HG03159 (cell line): ENCODE measurements at regions not wholly inside any gene's neighbourhood (a gene's known extent, or its start where the extent isn't known, plus 50 kb on each side); places are given as distances from the start of the nearest gene placed in this dataset.

ENCODE experiments used
- ATAC-seq: cut with Tn5 transposase; IDR thresholded peaks from one replicate; pipeline ENCODE4 v1.9.1; 2021; ENCODE audit warnings: mild to moderate bottlenecking, moderate library complexity; ENCODE audit not compliant: unreplicated experiment

DNA sequence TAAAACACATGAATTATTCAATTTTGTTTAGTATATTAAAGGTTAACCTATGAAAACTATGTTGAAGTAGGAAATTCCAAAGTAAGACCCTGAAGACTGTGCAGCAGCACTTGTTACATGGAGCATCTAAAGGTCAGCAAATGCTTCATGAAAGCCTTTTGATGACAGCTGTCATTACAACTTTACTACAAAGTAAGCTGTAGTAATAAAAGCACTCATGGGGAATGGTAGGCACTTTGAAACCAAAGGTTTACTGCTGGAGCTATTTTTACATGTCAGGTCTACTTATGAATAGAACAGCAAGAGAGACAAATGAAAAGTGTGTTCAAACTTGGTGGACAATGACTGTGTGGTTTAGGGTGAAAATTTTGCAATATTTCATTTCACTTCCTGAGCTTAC, 672.5 kb upstream of the PCDH20 start:
- ATAC-seq: no peak

DNA sequence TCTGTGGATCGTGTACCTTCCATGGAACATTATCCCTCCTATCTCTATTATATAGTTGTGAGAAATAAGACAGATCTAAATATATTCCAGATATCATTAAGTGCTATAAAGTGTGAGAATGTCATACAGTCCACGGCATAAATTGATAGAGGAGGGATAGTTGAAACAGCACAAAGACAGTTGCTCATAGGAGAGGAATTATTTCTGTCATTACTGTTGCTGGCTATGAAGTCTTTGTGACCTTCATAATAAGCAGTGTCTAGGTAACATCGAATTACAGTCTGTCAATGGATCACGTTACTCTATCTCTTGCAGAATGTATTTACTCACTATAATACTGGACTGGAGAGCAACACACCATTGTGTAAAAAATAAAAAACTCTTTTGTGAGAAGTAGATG, 671.5 kb upstream of the PCDH20 start:
- ATAC-seq: no peak

DNA sequence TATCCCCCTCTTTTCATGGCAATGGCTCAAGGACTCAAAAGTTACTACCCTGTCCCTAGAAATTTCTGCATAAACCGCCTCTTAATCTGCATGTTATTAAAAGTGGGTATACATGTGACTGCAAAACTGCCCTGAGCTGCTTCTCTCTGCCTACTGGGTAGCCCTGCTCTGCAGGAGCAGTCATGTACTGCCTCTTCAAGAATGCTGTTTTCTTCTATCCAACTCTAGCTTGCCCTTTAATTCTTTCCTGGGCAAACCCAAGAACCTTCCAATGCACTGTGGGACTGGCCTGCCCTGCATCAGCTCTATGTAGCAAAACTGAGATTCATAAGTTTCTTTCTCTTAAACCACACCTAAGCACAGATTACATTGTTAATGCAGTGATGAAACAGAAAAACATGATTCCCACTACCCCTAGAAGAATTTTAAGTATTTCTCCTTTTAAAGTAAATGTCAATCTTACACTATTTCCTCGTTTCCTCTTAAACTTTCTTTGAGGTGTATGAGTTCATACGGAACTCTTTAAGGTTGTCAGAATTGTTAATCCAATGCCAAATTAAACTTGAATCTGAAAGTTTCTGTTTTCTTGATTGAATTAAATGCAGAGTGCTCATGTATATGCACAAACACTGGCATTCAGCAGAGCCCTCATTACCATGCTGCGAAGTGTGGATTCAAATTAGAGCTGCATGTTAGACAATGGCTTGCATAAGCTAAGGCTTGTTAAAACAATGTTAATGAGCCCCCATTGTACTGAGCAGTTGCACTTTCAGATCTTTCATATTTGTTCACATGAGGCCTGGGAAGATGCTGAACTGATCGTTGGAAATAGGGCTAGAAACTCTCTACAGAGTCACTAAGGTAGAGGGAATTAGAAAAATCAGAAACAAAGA, 669.9 kb upstream of the PCDH20 start:
- ATAC-seq: no peak

DNA sequence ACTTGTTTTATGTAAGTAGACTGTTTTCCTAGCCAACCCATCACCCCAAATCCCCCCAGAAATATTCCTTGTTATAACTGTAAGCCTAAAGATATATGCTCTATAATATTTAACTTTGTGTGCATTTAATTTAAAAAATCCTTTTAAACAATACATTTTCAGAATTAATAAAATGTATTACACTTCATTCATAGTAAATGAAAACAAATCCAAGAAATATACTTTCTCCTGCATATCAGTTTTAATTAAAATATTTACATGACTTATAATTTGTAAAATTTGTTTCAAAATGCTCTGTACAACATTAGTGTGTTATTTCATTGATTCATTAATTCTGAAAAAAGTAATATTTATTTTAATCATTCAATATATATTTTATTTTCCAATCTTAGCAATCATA, 669.1 kb upstream of the PCDH20 start:
- ATAC-seq: no peak

DNA sequence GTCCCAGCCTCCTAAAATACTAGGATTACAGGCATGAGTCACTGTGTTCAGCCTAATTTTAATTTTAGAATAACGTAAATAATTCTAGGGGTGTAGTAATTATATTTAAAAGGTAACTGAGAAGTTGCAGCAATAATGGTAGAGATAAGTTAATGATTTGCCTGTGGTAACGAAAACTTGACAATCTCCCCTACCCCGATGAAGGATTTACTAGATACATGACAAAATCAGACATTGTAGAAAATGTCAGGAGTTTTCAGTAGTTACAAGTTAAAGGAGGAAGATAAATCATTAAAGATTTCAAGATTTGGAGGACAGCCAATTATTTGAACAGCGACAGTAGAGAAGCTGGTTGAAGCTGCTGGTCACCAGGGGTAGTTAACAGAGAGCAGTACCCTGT, 652.2 kb upstream of the PCDH20 start:
- no peak for ATAC-seq

DNA sequence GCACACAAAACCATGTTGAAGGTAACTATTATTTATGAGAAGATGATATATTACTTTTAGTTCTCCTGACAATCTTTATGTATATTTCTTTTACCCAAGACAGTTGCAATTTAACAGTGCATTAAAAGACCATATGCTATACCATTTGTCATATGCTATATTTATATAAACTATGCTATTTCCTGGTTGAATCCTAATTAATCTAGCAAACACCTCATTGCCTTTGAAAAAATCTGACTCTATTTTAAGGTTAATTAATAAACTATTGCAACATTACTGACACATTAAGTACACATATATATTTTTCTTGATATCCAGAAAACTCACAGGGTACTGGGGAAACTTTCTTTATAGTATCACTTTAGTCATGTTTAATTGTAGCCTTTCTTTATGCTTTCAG, 649.4 kb upstream of the PCDH20 start:
- ATAC-seq: no peak

DNA sequence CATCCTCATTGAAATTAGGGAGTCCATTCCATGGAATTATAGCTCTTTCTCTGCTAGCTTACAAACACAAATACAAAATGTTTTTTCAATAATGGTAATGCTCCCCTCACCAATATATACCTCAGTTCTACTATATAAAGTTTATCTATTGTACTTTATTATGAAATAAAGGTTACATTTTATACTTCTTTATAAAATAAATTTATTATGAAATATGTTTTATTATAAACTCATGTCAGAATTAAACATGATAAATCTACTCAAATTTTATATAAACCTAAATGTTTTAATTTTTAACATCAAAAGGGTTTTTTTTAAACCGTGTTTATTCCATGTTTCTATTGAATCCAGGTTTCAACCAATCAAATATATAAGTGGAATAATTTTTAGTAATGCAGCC, 646.1 kb upstream of the PCDH20 start:
- ATAC-seq: no peak

DNA sequence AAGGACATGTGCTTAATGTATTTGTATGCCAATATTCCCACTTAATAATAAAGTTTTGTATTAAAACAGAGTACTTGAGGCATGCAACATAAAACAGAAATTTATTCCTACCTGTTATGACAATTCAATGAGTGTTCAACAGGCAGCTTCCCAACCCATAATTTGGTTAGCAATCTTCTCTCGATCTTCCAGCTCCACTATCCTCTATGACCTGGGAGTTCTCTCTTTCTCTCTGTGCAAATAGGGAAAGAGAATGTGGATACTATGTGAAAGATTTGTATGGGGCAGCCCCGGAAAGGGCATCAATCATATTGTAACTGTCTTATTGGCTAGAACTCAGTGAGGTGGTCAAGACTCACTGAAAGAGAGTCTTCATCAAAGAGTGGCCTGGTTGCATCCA, 644.9 kb upstream of the PCDH20 start:
- ATAC-seq: no peak

DNA sequence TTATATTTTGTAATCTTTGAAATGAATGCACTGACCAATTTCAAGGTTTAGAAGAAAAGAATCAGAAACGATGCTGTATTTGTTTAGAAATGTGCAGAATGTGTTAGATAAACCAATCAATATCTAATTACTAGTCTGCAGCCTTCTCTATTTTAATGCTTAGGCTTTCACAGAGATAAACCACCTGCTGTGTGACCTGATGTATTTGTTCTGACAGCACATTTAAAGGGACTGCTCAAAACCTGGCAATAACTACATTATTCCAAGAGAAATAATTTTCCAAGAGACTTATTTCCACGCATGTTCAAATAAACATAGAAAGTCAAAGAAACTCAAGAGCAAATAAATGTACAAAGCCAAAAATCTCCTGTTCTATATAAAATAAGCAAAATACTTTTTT, 641.6 kb upstream of the PCDH20 start:
- no peak for ATAC-seq

DNA sequence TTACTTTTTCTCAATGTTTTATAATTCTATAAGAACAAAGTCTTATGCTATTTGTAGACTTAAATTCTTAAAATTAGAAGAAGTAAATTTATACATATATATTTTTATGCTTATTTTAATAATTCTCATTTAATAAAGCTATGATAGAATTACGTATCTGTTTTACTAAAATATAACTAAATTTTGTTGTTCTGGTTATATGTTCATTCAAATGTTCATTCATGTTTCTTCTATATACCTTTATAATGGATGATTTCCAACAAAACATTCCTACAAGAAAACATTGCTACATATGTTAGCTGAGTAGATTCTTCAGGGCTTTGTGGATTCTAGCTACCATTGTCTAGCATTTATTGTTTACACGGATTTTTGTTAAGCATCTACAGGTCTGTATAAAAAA, 634.3 kb upstream of the PCDH20 start:
- no peak for ATAC-seq

DNA sequence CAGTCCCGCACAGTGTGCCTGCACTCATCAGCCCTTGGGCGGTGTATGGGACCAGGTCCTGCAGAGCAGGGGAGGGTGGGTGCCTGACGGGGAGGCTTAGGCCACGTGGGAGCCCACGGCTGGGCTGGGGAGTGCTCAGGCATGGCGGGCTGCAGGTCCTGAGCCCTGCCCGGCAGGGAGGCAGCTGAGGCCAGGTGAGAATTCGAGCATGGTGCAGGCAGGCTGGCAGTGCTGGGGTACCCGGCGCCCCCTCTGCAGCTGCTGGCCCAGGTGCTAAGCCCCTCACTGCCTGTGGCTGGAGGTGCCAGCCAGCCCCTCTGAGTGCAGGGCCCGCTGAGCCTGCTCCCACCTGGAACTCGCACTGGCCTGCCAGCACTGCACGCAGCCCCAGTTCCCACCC, 630.9 kb upstream of the PCDH20 start:
- ATAC-seq: no peak

DNA sequence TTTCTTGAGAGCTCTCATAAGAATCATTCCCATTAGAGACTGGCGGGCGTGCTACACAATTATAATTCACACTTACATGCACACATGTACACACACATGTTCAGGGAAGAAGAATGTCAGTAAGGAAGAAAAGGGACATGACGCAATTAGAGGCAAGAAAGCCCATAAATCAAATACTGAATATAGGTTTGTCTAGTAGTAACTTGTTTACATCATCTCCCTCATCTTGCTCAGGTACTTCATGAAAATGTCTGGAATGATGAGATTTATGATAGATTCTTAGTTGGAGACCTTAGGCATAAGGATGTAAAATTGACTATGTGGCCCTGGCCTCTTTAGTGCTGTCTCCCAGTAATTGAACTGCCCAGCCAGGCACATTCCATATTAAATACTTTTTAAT, 628.0 kb upstream of the PCDH20 start:
- no peak for ATAC-seq

DNA sequence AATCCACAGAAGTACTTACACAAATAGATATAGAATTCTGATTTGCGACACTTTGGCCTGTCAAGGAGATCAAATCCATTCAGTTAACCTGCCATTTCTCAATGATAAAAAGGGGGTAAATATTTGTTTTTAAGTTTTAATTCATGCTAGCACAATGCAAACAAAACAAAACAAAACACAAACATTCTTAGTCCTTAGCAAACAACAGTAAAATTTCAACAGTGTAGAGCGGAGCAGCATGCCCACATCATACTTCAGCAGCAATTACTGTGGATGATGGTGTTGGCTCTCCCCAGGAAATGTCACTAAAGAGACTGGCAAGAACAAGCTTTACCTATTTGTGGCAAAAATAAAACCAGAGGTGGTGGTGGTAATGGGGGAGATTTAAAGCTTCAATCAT, 625.2 kb upstream of the PCDH20 start:
- ATAC-seq: no peak

DNA sequence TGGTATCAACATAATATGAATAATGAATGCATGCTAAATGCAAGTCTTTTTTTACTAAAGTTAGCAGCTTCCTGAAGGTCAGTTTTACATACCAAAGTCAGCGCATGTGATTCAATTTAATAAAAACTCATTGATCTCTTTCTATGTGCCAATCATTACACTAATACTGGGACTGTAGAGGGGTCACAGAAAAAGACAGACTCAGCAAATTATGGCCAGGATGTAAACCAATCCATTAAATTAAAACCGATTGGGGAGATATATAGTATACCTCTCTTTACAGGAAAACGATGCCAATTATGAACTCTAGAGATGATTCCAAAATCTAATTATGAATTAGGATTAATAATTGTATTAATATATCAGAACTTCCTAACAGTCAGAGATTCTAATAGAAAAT, 624.4 kb upstream of the PCDH20 start:
- ATAC-seq: no peak

DNA sequence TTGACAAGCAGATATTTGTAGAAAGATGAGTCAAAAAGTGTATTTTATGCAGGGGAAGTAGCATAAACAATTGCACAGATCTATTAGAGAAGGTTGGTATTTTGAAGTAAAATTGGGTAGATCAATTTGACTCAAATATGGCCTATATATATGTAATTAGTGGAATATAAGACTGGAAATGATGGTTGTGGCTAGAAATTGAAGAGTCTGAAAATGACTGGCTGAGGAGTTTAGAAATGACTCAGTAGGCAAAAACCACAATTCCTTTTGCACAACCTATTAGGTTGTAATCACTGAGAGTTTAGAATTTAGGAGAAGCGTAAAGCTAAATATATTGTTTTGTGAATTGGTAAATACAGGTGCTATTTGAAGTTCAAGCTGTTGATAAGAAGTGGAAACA, 622.6 kb upstream of the PCDH20 start:
- peak; percentile 66 for ATAC-seq

DNA sequence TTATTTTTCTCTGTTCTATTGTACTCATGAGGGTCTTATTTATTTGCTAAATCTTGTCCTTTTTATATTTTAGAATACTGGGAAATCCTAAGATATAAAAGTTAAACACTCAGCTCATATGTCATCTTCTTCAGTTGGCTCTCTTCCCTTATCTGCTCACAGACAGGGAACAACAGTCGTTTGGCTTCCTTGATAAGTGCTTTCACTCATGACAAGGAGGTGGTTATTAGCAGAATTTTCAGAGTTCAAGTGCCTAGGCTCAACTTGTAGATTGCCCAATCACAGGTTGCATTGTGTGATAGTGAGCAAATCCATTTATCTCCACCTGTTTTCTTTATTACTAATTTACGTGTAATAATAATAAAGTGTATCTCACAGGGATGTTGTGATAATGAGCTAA, 620.3 kb upstream of the PCDH20 start:
- no peak for ATAC-seq

DNA sequence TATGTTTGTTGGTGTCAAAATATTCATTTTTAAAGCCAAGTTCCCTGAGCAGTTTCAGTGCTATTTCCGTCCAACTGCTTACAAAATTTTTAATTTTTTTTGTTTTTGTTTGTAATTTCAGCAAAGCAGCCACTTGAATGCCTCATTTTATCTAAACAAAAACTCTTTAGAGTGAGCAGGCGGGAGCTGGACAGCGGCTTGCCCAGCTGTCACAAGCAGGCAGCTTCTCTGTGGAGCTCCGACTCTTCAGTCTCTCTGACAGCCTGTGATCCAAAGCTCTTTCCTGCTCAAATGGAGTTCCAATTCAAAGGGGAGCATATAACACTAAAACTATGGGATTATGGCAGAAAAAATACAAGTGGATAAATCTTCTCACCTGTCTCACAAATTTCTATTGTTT, 618.3 kb upstream of the PCDH20 start:
- ATAC-seq: no peak

DNA sequence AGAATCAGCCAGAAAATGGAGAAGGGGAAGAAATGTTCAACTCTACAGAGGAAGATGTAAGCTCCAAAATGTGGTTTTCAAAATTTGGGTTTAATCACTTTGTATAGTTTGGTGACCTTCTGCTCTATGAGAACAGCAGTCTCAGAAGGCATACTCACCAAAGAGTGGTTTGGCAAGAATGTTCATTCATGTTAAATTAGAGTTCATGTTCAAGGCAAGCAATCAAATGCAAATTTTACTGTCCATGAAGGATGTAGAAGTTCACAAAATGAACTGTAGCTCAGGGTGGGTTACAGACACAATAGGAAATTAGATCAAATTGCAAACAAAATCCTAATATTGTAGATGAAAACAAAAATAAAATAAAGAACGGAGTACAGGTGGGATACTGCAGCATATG, 606.7 kb upstream of the PCDH20 start:
- no peak for ATAC-seq

DNA sequence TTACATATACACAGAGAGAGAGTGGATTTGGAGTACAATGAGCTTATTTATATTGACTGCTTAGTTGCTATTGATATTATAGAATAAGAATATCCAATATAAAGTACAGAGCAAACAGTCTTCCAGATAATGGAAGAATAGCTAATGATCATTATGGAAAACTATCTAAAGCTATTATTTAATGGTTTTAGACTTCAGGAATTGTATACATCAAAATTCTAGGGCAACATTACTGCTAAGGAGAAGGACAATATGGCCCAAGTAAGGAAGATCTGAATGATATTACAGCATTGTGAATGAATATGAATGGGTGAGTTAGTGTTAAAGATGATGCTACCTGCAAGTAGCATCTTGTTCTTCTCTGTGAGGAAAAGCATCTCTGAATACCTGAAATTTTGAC, 604.2 kb upstream of the PCDH20 start:
- ATAC-seq: no peak

DNA sequence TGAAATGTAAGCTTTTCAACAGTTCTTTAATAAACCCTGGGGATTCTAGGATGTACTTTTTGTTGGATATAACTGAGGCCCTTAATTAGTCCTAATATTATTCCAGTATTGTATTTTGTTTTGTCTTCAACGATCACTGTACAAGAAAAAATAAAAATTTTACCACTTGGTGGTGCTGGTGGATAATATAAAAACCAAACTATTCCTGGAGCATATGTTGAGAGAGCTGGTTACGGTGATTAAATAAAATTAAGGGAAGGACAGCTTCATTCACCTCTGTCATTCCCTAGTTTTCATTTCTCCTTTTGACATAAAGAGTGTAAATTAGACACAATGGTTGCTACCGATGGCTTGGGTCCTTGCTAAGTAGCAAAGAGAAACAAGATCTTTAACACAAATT, 598.6 kb upstream of the PCDH20 start:
- ATAC-seq: no peak

DNA sequence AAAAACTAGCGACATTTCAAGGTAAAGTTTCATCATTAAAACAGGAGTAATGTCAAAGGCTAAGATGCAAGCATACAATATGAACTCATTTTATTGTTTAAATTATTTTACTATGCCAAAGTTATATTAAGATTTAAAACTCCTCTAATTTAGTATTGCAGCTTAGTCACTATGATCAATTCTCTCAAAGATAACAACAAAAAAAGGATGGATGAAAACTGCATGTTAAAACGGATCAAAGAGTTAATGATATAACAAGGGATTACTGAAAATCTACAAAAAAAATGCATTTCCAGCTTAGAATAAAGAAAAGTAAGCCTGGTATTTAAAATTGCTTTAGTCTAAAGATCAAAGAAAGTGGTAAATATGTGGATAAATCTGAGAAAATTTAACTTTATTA, 587.8 kb upstream of the PCDH20 start:
- no peak for ATAC-seq

DNA sequence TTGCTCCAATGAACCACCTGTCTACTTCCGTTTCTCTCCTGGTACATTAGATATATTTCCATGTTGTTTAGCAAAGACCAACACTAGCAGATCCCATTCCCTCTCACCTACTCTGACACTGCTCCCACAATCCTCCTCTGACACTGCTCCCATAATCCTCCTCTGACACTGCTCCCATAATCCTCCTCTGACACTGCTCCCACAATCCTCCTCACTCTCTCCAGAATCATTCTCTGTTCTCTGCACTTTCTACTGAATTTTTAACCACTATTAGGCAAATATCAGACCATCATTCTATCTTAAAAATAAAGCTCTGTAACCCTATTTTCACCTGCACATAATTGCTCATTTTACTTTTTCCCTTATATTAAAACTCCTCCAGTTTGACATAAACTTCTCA, 578.5 kb upstream of the PCDH20 start:
- no peak for ATAC-seq

DNA sequence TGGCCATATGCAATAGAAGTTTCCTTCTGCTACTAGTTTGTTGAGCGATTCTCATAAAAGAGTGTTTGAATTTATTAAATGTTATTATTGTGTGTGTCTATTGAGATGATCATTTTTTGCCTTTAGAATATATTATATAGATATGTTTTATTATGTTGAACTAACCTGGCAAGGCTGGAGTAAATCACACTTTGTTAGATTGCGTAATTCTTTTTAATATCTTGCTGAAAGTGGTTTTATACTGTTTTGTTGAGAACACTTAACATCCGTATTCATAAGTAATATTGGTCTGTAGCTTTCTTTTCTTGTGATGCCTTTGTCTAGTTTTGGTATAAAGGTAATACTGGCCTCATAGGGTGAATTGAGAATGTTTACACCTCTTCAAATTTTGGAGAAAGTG, 574.3 kb upstream of the PCDH20 start:
- no peak for ATAC-seq
